GM12878 (cell line): ENCODE measurements at regions not wholly inside any gene's neighbourhood (a gene's known extent, or its start where the extent isn't known, plus 50 kb on each side); places are given as distances from the start of the nearest gene placed in this dataset.

Source experiments
- ATAC-seq: fragments of 200-7000 bp; cut with Tn5 transposase; 3 replicates; pipeline ENCODE4 v1.9.1; 2020; ENCODE audit warnings: mild to moderate bottlenecking, moderate library complexity
- BruUV-seq: library from RNA; stranded (reverse); fragments of 400-500 nt; replicated peaks from 2 replicates; lab custom pipeline; 2021; lab: Mats Ljungman, UMichigan
- CTCF ChIA-PET: fragments of 300-600 bp; sonication (Branson Sonifier 250); formaldehyde crosslinking; extraction: SDS; loops from one replicate; lab custom pipeline; 2021; ENCODE audit warnings: inconsistent platforms; lab: Yijun Ruan, JAX
- POLR2A ChIA-PET: fragments of 350-600 bp; formaldehyde crosslinking; extraction: SDS; loops from one replicate; lab custom pipeline; 2021; ENCODE audit warnings: inconsistent platforms; lab: Charles Lee
- RAD21 ChIA-PET: fragments of 300-600 bp; sonication (Branson Sonifier 250); formaldehyde crosslinking; loops from one replicate; lab custom pipeline; 2023; ENCODE audit warnings: antibody characterized with exemption; ENCODE audit not compliant: unreplicated experiment; lab: Charles Lee
- SMC1A ChIA-PET: fragments of 300-600 bp; sonication (Branson Sonifier 250); formaldehyde crosslinking; loops from one replicate; lab custom pipeline; 2023; ENCODE audit not compliant: unreplicated experiment, uncharacterized antibody; lab: Charles Lee
- DNase-seq: peaks from one replicate; pipeline ENCODE4 v3.0.0-alpha.2; 2011; ENCODE audit warnings: low read depth, low spot score
- FAIRE-seq: peaks from 3 replicates; lab custom pipeline; 2011; peaks lifted over from hg19 to GRCh38; lab: Jason Lieb, UNC
- H2AFZ ChIP-seq: 2 replicates; pipeline ENCODE4 v1.6.0; 2011; ENCODE audit warnings: low read depth, low read length, control low read depth; ENCODE audit not compliant: control insufficient read depth
- H3K27ac ChIP-seq: 2 replicates; pipeline ENCODE4 v1.5.1; 2011; ENCODE audit warnings: control low read depth; ENCODE audit not compliant: control insufficient read depth, insufficient read depth
- H3K27me3 ChIP-seq, 2 experiments: replicated peaks in 1 of 2; 2 replicates each; pipeline versions ENCODE4 v1.6.0 to v1.6.1; 2011; ENCODE audit warnings: low read length in 1 of 2; ENCODE audit not compliant: control insufficient read depth in 2 of 2, insufficient read depth in 2 of 2
- H3K36me3 ChIP-seq, 2 experiments: 2 replicates each; pipeline ENCODE4 v1.5.1; 2011; ENCODE audit warnings: low read length in 1 of 2; ENCODE audit not compliant: control insufficient read depth in 2 of 2, insufficient read depth in 2 of 2
- H3K4me1 ChIP-seq: 2 replicates; pipeline ENCODE4 v1.6.1; 2011; ENCODE audit warnings: mild to moderate bottlenecking, low read length, moderate library complexity, mixed read lengths; ENCODE audit not compliant: control insufficient read depth, insufficient read depth
- H3K4me2 ChIP-seq: 2 replicates; pipeline ENCODE4 v1.6.0; 2011; ENCODE audit warnings: control low read depth; ENCODE audit not compliant: control insufficient read depth, insufficient read depth
- H3K4me3 ChIP-seq: fragments of 200-600 bp; sonication (generic); 2 replicates; pipeline ENCODE4 v1.5.1; 2016
- H3K79me2 ChIP-seq: 2 replicates; pipeline ENCODE4 v1.6.0; 2011; ENCODE audit warnings: low read length; ENCODE audit not compliant: control insufficient read depth, insufficient read depth
- H3K9ac ChIP-seq: 2 replicates; pipeline ENCODE4 v1.8.0; 2011; ENCODE audit warnings: low read length, control low read depth, mixed read lengths; ENCODE audit not compliant: control insufficient read depth, insufficient read depth
- H3K9me3 ChIP-seq: replicated peaks from 3 replicates; pipeline ENCODE4 v1.5.1; 2011; ENCODE audit warnings: mild to moderate bottlenecking, low read length; ENCODE audit not compliant: control insufficient read depth, insufficient read depth
- H4K20me1 ChIP-seq: 2 replicates; pipeline ENCODE4 v1.6.0; 2011; ENCODE audit not compliant: control insufficient read depth, insufficient read depth
- ATF7 ChIP-seq: fragments of 450-650 bp; IDR thresholded peaks from 2 replicates; pipeline ENCODE4 v1.6.1; 2016; ENCODE audit warnings: low read depth, mild to moderate bottlenecking
- BRCA1 ChIP-seq: IDR thresholded peaks from 2 replicates; pipeline ENCODE4 v1.6.1; 2011; ENCODE audit warnings: low read depth, low read length, improper control_type of control experiment
- CHD2 ChIP-seq: IDR thresholded peaks from 2 replicates; pipeline ENCODE4 v1.6.1; 2011; ENCODE audit warnings: low read depth, low read length, improper control_type of control experiment, borderline replicate concordance
- CREM ChIP-seq: IDR thresholded peaks from 2 replicates; pipeline ENCODE4 v1.6.1; 2014; ENCODE audit warnings: antibody characterized with exemption, low read depth
- DPF2 ChIP-seq: fragments of 450-650 bp; IDR thresholded peaks from 2 replicates; pipeline ENCODE4 v1.6.1; 2017; ENCODE audit warnings: mild to moderate bottlenecking
- EGR1 ChIP-seq, 2 experiments: IDR thresholded peaks; 1 replicate in 1 of 2; 2 replicates in 1 of 2; pipeline ENCODE4 v1.6.1; 2011 to 2012; ENCODE audit warnings: low read depth in 2 of 2, low read length in 2 of 2, borderline replicate concordance in 1 of 2, mild to moderate bottlenecking in 1 of 2, moderate library complexity in 1 of 2
- ESRRA ChIP-seq: IDR thresholded peaks from 2 replicates; pipeline ENCODE4 v1.6.1; 2012; ENCODE audit warnings: mild to moderate bottlenecking, low read length, improper control_type of control experiment
- FOS ChIP-seq: IDR thresholded peaks from 3 replicates; pipeline ENCODE4 v1.6.1; 2011; ENCODE audit warnings: borderline replicate concordance; ENCODE audit not compliant: insufficient read length; ENCODE audit errors: extremely low read depth
- IKZF1 ChIP-seq: fragments of 450-650 bp; conservative IDR thresholded peaks from 2 replicates; pipeline ENCODE4 v1.6.1; 2017; ENCODE audit warnings: antibody characterized with exemption, mild to moderate bottlenecking
- JUNB ChIP-seq: IDR thresholded peaks from 2 replicates; pipeline ENCODE4 v1.6.1; 2016; ENCODE audit warnings: antibody characterized with exemption, mild to moderate bottlenecking
- KAT2A ChIP-seq: conservative IDR thresholded peaks from 2 replicates; pipeline ENCODE4 v1.6.1; 2011; ENCODE audit warnings: low read depth, low read length; ENCODE audit not compliant: control insufficient read depth
- MEF2B ChIP-seq: fragments of 450-650 bp; IDR thresholded peaks from 2 replicates; pipeline ENCODE4 v1.6.1; 2018; ENCODE audit warnings: mild to moderate bottlenecking, moderate library complexity; ENCODE audit not compliant: partially characterized antibody, poor library complexity, severe bottlenecking
- MYB ChIP-seq: fragments of 150-350 bp; IDR thresholded peaks from 2 replicates; pipeline ENCODE4 v1.6.1; 2014; ENCODE audit warnings: mild to moderate bottlenecking, low read depth, low read length, borderline replicate concordance
- NR2C1 ChIP-seq: fragments of 450-650 bp; IDR thresholded peaks from 2 replicates; pipeline ENCODE4 v1.6.1; 2017; ENCODE audit warnings: antibody characterized with exemption, mild to moderate bottlenecking, moderate library complexity
- NR2F1 ChIP-seq: fragments of 450-650 bp; conservative IDR thresholded peaks from 2 replicates; pipeline ENCODE4 v1.6.1; 2017; ENCODE audit warnings: mild to moderate bottlenecking
- NRF1 ChIP-seq: conservative IDR thresholded peaks from 2 replicates; pipeline ENCODE4 v1.6.1; 2011; ENCODE audit warnings: mild to moderate bottlenecking, low read depth, low read length, improper control_type of control experiment
- RAD21 ChIP-seq: IDR thresholded peaks from 2 replicates; pipeline ENCODE4 v1.6.1; 2011; ENCODE audit warnings: mild to moderate bottlenecking, low read depth, low read length, moderate library complexity; ENCODE audit not compliant: insufficient read depth
- RAD51 ChIP-seq: fragments of 450-650 bp; IDR thresholded peaks from 2 replicates; pipeline ENCODE4 v1.6.1; 2016; ENCODE audit warnings: moderate library complexity, mild to moderate bottlenecking, inconsistent platforms
- STAT3 ChIP-seq: IDR thresholded peaks from 2 replicates; pipeline ENCODE4 v1.6.1; 2011; ENCODE audit warnings: low read depth, low read length, improper control_type of control experiment
- TCF12 ChIP-seq: IDR thresholded peaks from 2 replicates; pipeline ENCODE4 v1.6.1; 2011; ENCODE audit warnings: low read depth, mild to moderate bottlenecking, low read length
- ZNF384 ChIP-seq: IDR thresholded peaks from 2 replicates; pipeline ENCODE4 v1.6.1; 2012; ENCODE audit warnings: low read depth, mild to moderate bottlenecking, low read length, improper control_type of control experiment, borderline replicate concordance
- WGBS: methylation state at CpG from one replicate; pipeline ENCODE4 v1.1.6; 2016; ENCODE audit warnings: low lambda C conversion rate; ENCODE audit not compliant: insufficient replicate concordance, insufficient coverage; ENCODE audit errors: missing lambda C conversion rate; 5-methylcytosine and 5-hydroxymethylcytosine counted together
- in situ Hi-C: fragments of 300-500 bp; cut with MboI; formaldehyde crosslinking; loops from 9 replicates; pipeline ENCODE4 v1.14.3; 2018; ENCODE audit warnings: mixed read lengths
- intact Hi-C: fragments of 100-400 bp; cut with micrococcal nuclease; formaldehyde crosslinking; loops from one replicate; pipeline ENCODE4 v1.14.2; 2022; ENCODE audit not compliant: unreplicated experiment
- TF ChIP-seq, protein P1 (sequence below): fragments of 450-650 bp; IDR thresholded peaks from 2 replicates; pipeline ENCODE4 v1.6.1; 2016; ENCODE audit warnings: mild to moderate bottlenecking
- TF ChIP-seq, protein P2 (sequence below): fragments of 450-650 bp; IDR thresholded peaks from 2 replicates; pipeline ENCODE4 v1.6.1; 2016; ENCODE audit warnings: mild to moderate bottlenecking

DNA sequence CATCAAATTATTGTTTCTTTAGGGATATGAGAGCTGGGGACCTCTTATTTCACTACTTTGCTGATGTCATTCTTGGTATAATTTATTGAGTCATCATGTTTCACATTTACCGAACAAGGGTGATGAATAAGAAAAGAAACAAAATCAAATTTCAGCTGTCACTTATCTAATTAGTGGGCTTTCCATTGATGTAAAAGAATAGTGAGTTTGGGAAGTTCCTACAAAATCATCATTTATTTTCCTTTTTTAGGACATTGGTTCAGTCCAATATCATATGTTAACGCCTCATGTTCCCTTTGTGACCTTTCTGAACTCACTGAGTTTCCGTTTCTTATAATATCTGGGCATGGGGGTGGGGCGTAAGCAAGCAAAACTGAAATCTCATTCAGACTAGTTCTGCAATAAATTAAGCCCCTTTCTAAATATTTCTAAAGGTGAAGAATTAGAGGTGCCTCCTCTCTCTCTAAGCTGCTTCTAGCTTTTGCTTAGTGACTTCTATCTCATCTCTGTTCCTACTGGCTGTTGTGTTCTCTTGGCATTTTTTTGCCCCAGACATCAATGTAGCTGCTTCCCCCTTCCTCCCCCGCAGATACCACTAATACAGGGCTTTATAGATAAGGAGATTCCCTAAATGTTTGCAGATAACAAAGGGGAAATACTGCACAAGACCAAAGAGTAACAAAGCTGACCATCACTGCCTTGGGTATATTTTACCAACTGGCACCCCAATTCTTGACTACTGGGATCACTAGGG lies 238.0 kb upstream of the CTNNB1 start:
- Histone ChIP-seq H3K4me3 (no peak overlapping the region), H3K4me2 (peak overlapping the region; percentile 61), H3K27ac (peak overlapping the region; percentile 36), H2AFZ (peak overlapping the region; percentile 48), H3K27me3 (no peaks in the 10 kb centered on the region), H3K4me1 (peaks cover 12% of the 10 kb centered on the region), H3K9me3 (no peaks in the 10 kb centered on the region; the same call in 2 of the 3 replicates), H3K79me2 (no peaks in the 10 kb centered on the region), H4K20me1 (no peaks in the 10 kb centered on the region), H3K9ac (no peak overlapping the region; the same call in 1 of the 2 replicates), H3K36me3 (no peaks in the 10 kb centered on the region)
- no TSS peak for BruUV-seq
- ChIA-PET SMC1A (interaction anchor here (1.0 to 2.7 kb wide), 8 partner anchors 10 to 242 kb away, joined by 3 to 22 read pairs (median 4); no protein-coding TSS in a partner anchor), POLR2A (no interaction called here), CTCF (interaction anchor here (0.9 to 2.4 kb wide), 2 partner anchors 11 to 13 kb away, joined by 4 to 10 read pairs; no protein-coding TSS in a partner anchor), RAD21 (interaction anchor here (1.0 kb wide), 2 partner anchors 10 kb away, joined by 4 to 8 read pairs; no protein-coding TSS in a partner anchor)
- intact Hi-C loops (no loop called here), in situ Hi-C loops (no loop called here)
- no peak for FAIRE-seq
- no peak for DNase-seq
- WGBS, result 2% methylated on average over 5 of the region's 5 CpGs
- peak; percentile 90 for ATAC-seq
- TF ChIP-seq EGR1 (IDR thresholded peaks at IDR 0.05; ENCODE audit: borderline replicate concordance in 1 of 2, low read depth in 2 of 2, low read length in 2 of 2), result peak in 1 of 2 experiments; percentile 48; a peak in 1 of 3 replicates
- peak; percentile 88 for TF ChIP-seq JUNB
- TF ChIP-seq MYB, result no peak
- no peak for TF ChIP-seq ZNF384
- 0 out of 2 replicates have a peak, but pooled peaks have one; percentile 45 for TF ChIP-seq DPF2
- peak; percentile 25; the same call in 1 of the 2 replicates for TF ChIP-seq NR2C1
- TF ChIP-seq CHD2, result 0 out of 2 replicates have a peak, but pooled peaks have one; percentile 18
- TF ChIP-seq NR2F1, result peak; percentile 91
- TF ChIP-seq IKZF1, result 0 out of 2 replicates have a peak, but pooled peaks have one; percentile 38
- no peak for TF ChIP-seq KAT2A
- 0 out of 2 replicates have a peak, but pooled peaks have one; percentile 49 for TF ChIP-seq ESRRA
- TF ChIP-seq ATF7, result peak; percentile 79
- TF ChIP-seq, protein P1, sequence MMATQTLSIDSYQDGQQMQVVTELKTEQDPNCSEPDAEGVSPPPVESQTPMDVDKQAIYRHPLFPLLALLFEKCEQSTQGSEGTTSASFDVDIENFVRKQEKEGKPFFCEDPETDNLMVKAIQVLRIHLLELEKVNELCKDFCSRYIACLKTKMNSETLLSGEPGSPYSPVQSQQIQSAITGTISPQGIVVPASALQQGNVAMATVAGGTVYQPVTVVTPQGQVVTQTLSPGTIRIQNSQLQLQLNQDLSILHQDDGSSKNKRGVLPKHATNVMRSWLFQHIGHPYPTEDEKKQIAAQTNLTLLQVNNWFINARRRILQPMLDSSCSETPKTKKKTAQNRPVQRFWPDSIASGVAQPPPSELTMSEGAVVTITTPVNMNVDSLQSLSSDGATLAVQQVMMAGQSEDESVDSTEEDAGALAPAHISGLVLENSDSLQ, result peak; percentile 83
- TF ChIP-seq BRCA1, result no peak
- no peak for TF ChIP-seq STAT3
- TF ChIP-seq CREM, result peak; percentile 73
- TF ChIP-seq, protein P2, sequence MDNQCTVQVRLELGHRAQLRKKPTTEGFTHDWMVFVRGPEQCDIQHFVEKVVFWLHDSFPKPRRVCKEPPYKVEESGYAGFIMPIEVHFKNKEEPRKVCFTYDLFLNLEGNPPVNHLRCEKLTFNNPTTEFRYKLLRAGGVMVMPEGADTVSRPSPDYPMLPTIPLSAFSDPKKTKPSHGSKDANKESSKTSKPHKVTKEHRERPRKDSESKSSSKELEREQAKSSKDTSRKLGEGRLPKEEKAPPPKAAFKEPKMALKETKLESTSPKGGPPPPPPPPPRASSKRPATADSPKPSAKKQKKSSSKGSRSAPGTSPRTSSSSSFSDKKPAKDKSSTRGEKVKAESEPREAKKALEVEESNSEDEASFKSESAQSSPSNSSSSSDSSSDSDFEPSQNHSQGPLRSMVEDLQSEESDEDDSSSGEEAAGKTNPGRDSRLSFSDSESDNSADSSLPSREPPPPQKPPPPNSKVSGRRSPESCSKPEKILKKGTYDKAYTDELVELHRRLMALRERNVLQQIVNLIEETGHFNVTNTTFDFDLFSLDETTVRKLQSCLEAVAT, result no peak
- TF ChIP-seq RAD21, result 0 out of 2 replicates have a peak, but pooled peaks have one; percentile 1
- no peak for TF ChIP-seq RAD51
- no peak for TF ChIP-seq FOS
- TF ChIP-seq TCF12, result no peak
- no peak for TF ChIP-seq NRF1
- TF ChIP-seq MEF2B, result peak; percentile 19
